Calu3 (cell line): ENCODE measurements at regions not wholly inside any gene's neighbourhood (a gene's known extent, or its start where the extent isn't known, plus 50 kb on each side); places are given as distances from the start of the nearest gene placed in this dataset.
"Not testable (repeated sequence)": the region's sequence is repeated elsewhere in the genome, so short reads cannot be mapped to it uniquely, and the experiment has no call there.

ENCODE experiments used
- BruUV-seq: library from RNA; stranded (reverse); fragments of 400-500 nt; replicated peaks from 2 replicates; lab custom pipeline; 2021; lab: Mats Ljungman, UMichigan
- CTCF ChIA-PET: fragments of 300-600 bp; sonication (Branson Sonifier 250); formaldehyde crosslinking; loops from one replicate; lab custom pipeline; 2022; ENCODE audit warnings: antibody characterized with exemption; lab: Charles Lee
- DNase-seq: peaks from one replicate; pipeline ENCODE4 v3.0.0; 2022
- H3K27ac Mint-ChIP-seq: one replicate; pipeline ENCODE4 v1.8.0; 2022; ENCODE audit warnings: mixed read lengths; ENCODE audit not compliant: unreplicated experiment
- H3K27me3 Mint-ChIP-seq: one replicate; pipeline ENCODE4 v1.8.0; 2022; ENCODE audit warnings: mixed read lengths; ENCODE audit not compliant: unreplicated experiment
- H3K36me3 Mint-ChIP-seq: one replicate; pipeline ENCODE4 v1.8.0; 2022; ENCODE audit warnings: mild to moderate bottlenecking, moderate library complexity, mixed read lengths; ENCODE audit not compliant: insufficient read depth, unreplicated experiment
- H3K4me1 Mint-ChIP-seq: one replicate; pipeline ENCODE4 v1.8.0; 2022; ENCODE audit warnings: mild to moderate bottlenecking, low read depth, mixed read lengths; ENCODE audit not compliant: unreplicated experiment
- H3K4me3 Mint-ChIP-seq: one replicate; pipeline ENCODE4 v1.8.0; 2022; ENCODE audit warnings: mild to moderate bottlenecking, low read depth, moderate library complexity, mixed read lengths; ENCODE audit not compliant: unreplicated experiment
- H3K9me3 Mint-ChIP-seq: one replicate; pipeline ENCODE4 v1.8.0; 2022; ENCODE audit warnings: low read depth, mixed read lengths; ENCODE audit not compliant: unreplicated experiment
- intact Hi-C: fragments of 100-400 bp; cut with micrococcal nuclease; formaldehyde crosslinking; loops from one replicate; pipeline ENCODE4 v1.10.0; 2022; ENCODE audit not compliant: unreplicated experiment
- TF ChIP-seq, protein P1 (sequence below): fragments of 200-600 bp; IDR thresholded peaks from one replicate; pipeline ENCODE4 v1.8.0; 2022; ENCODE audit warnings: antibody characterized with exemption; ENCODE audit not compliant: unreplicated experiment

DNA sequence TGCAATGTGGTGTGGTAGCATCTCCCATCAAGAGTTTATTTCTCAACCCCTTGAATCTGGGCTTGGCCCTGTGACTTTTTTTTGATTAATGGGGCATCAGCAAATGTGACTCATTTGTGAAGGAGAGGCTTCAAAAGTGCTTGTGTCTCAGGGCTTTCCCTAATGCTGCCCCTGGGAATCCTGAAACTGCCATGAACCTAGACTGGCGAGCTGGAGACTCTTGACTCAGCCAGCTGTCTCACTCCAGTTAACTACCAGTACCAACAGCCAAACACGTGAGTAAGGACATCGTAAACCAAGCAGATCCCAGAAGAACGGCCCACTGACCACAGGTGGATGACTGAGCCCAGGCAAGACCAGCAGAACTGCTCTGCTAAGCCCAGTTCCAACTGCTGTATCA lies 72.8 kb upstream of the ADTRP start:
- intact Hi-C loops = no loop called here
- no peak overlapping the region for H3K4me3 Mint-ChIP-seq
- CTCF ChIA-PET = no interaction called here
- DNase-seq = no peak
- H3K9me3 Mint-ChIP-seq = no peaks in the 10 kb centered on the region
- BruUV-seq = no TSS peak
- H3K27me3 Mint-ChIP-seq = no peaks in the 10 kb centered on the region
- H3K27ac Mint-ChIP-seq = no peak overlapping the region
- H3K36me3 Mint-ChIP-seq = no peaks in the 10 kb centered on the region
- H3K4me1 Mint-ChIP-seq = peaks cover 4% of the 10 kb centered on the region
- TF ChIP-seq, protein P1, sequence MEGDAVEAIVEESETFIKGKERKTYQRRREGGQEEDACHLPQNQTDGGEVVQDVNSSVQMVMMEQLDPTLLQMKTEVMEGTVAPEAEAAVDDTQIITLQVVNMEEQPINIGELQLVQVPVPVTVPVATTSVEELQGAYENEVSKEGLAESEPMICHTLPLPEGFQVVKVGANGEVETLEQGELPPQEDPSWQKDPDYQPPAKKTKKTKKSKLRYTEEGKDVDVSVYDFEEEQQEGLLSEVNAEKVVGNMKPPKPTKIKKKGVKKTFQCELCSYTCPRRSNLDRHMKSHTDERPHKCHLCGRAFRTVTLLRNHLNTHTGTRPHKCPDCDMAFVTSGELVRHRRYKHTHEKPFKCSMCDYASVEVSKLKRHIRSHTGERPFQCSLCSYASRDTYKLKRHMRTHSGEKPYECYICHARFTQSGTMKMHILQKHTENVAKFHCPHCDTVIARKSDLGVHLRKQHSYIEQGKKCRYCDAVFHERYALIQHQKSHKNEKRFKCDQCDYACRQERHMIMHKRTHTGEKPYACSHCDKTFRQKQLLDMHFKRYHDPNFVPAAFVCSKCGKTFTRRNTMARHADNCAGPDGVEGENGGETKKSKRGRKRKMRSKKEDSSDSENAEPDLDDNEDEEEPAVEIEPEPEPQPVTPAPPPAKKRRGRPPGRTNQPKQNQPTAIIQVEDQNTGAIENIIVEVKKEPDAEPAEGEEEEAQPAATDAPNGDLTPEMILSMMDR = no peak

DNA sequence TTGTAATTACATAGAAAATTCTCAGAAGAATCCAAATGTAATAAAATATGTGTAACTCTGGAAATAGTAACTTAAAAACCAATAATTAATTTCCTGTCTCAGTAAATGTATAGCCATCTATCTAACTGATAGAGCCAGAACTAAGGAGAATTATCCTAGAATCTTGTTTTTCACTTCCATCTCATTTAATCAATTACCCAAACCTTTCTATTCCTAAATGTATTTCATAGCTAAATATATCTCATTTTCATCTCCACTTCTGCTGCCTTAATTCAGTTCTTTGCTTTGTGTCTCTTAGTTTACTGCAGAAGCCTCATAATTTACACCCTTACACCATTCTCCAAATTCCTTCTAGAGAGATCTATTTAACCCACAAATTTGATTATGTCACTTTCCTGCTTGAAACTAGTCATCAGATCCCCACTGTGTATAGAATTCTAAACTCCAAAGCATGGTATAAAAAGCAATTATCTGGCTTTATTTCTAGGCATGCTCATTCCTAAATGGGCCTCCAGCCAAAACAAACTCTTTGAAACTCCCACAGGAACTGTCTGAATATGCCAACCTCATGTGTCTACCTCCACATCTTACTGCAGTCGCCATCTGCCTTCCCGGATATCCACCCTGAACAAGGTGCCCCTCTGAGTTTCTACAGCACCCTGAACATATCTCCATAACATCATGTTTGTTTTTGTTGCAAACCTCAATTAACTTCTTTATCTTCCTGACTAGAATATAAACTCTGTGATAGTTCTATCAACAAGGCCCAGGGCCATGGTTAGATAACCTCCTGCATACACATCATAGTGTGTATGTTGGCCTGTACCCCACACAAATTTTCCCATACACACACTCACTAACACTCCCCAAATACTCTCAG lies 70.5 kb upstream of the ADTRP start:
- no peak overlapping the region for H3K27ac Mint-ChIP-seq
- no peaks in the 10 kb centered on the region for H3K27me3 Mint-ChIP-seq
- no peaks in the 10 kb centered on the region for H3K36me3 Mint-ChIP-seq
- intact Hi-C loops = no loop called here
- H3K9me3 Mint-ChIP-seq = no peaks in the 10 kb centered on the region
- H3K4me1 Mint-ChIP-seq = peaks cover 9% of the 10 kb centered on the region
- TF ChIP-seq, protein P1 = no peak
- no peak for DNase-seq
- BruUV-seq = no TSS peak
- H3K4me3 Mint-ChIP-seq = no peak overlapping the region
- CTCF ChIA-PET = no interaction called here

DNA sequence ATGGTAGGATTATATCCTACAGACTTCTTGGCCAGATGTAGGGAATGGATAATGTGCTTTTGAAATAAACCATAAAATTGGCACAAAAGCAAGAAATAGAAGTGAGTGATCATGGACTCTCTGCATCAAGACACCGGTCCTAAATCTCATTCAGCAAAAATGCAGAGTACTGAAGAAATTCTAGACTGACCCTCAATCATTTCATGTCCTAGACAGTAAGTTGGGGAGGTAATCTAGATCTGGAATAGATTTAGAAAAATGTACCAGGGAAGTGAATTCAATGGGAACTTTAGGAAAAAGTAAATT lies 69.7 kb upstream of the ADTRP start:
- Mint-ChIP-seq H3K4me1 (peaks cover 9% of the 10 kb centered on the region), H3K9me3 (no peaks in the 10 kb centered on the region), H3K36me3 (no peaks in the 10 kb centered on the region), H3K27me3 (no peaks in the 10 kb centered on the region), H3K4me3 (no peak overlapping the region), H3K27ac (no peak overlapping the region)
- CTCF ChIA-PET = no interaction called here
- no TSS peak for BruUV-seq
- TF ChIP-seq, protein P1 = no peak
- no peak for DNase-seq
- intact Hi-C loops = no loop called here

DNA sequence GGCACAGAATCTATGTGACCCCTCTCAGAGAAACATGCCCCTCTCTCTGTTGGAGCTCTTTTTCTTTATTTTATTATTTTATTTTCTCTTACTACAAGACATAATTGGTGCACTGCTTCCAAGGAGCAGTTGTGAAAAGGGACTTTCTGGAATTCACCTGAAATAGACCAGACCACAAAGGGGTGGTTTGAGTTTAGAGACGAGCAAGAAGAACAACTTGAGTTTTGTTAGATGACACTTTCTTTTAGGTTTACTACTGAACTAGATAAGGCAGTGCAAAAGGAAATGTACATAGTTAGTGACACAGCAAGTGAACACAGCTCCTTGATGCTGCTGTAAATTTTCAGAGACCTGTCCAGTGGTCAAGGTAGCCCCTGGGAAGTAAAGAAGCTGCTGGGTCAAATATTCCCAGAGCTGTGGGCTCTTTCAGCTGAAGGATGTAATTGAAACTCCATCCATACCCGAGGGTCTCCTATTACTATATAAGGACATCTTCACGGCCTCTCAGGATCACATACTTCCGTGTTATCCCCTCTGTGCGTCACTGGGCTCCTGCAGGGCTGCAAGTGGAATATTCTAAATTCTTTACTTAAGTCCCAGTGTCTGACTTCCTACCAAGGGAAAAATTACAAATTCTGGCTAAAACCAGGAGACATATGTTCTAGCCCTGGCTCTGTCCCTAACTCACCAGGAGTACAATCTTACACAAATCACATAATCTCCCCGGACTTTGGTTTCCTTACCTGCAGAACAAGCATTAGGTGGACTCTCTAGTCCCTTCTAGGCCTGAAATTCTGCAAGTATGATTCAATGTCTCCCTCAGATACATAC lies 69.1 kb upstream of the ADTRP start:
- Mint-ChIP-seq H3K27ac (no peak overlapping the region), H3K9me3 (no peaks in the 10 kb centered on the region), H3K36me3 (no peaks in the 10 kb centered on the region), H3K4me3 (no peak overlapping the region), H3K4me1 (peaks cover 9% of the 10 kb centered on the region), H3K27me3 (no peaks in the 10 kb centered on the region)
- DNase-seq = no peak
- intact Hi-C loops = no loop called here
- TF ChIP-seq, protein P1 = no peak
- CTCF ChIA-PET = no interaction called here
- no TSS peak for BruUV-seq

DNA sequence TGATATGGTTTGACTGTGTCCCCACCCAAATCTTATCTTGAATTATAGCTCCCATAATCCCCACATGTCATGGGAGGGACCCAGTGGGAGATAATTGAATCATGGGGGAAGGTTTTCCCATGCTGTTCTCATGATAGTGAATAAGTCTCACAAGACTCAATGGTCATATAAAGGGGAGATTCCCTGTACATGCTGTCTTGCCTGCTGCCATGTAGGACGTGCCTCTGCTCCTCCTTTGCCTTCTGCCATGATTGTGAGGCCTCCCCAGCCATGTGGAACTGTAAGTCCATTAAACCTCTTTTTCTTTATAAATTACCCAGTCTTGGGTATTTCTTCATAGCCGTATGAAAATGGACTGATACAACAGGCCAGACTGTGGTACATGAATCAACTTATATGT lies 68.5 kb upstream of the ADTRP start:
- H3K27ac Mint-ChIP-seq, intact Hi-C loops, BruUV-seq, H3K4me1 Mint-ChIP-seq, H3K4me3 Mint-ChIP-seq, H3K9me3 Mint-ChIP-seq, DNase-seq, H3K27me3 Mint-ChIP-seq, H3K36me3 Mint-ChIP-seq, CTCF ChIA-PET: not testable (repeated sequence)
